Choroid plexus epithelial cell (primary cell): ENCODE measurements at regions not wholly inside any gene's neighbourhood (a gene's known extent, or its start where the extent isn't known, plus 50 kb on each side); places are given as distances from the start of the nearest gene placed in this dataset.

Experiments
- DNase-seq: peaks from one replicate; pipeline ENCODE4 v3.0.0-alpha.2; 2010; ENCODE audit warnings: low read depth
- H3K4me3 ChIP-seq: 2 replicates; pipeline ENCODE4 v1.5.1; 2011; ENCODE audit warnings: low read depth, mild to moderate bottlenecking, control low read depth, low read length, moderate library complexity
- TF ChIP-seq, protein P1 (sequence below): conservative IDR thresholded peaks from 2 replicates; pipeline ENCODE4 v1.5.1; 2011; ENCODE audit warnings: low read depth, mild to moderate bottlenecking, control low read depth, inconsistent platforms, low read length, moderate library complexity

DNA sequence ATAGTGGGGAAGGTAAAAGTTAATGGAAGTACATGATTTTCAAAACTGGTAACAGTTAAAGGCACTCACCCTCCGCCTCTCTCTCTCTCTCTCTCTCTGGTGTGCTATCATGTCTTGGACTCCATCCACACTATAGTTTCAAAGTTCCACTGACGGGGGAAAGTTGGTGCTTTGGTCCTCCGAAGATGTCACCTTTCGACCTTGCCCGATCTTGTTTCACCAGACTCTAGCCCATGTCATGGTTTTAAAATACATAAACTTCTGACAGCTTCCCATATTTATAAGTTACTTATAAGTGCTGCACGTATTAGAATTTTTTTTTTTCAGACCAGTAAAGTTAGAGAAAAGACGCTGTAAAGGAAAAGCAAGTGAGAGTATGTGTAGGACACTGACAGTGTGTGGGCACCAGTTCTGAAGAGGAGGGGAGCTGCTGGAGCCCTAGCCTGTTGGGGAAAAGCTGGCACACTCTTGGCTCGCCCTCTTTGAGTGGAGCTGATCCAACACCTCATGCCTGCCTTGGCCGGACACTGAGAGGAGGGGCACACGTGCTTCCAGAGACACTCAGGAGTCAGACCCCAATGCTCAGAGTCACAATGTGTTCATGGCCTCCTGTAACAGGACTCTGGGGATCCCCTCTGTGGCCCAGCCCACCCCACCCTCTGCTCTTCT, 200.5 kb upstream of the TPM1 start:
- DNase-seq, result no peak
- no peak overlapping the region for H3K4me3 ChIP-seq
- TF ChIP-seq, protein P1, sequence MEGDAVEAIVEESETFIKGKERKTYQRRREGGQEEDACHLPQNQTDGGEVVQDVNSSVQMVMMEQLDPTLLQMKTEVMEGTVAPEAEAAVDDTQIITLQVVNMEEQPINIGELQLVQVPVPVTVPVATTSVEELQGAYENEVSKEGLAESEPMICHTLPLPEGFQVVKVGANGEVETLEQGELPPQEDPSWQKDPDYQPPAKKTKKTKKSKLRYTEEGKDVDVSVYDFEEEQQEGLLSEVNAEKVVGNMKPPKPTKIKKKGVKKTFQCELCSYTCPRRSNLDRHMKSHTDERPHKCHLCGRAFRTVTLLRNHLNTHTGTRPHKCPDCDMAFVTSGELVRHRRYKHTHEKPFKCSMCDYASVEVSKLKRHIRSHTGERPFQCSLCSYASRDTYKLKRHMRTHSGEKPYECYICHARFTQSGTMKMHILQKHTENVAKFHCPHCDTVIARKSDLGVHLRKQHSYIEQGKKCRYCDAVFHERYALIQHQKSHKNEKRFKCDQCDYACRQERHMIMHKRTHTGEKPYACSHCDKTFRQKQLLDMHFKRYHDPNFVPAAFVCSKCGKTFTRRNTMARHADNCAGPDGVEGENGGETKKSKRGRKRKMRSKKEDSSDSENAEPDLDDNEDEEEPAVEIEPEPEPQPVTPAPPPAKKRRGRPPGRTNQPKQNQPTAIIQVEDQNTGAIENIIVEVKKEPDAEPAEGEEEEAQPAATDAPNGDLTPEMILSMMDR, result no peak

DNA sequence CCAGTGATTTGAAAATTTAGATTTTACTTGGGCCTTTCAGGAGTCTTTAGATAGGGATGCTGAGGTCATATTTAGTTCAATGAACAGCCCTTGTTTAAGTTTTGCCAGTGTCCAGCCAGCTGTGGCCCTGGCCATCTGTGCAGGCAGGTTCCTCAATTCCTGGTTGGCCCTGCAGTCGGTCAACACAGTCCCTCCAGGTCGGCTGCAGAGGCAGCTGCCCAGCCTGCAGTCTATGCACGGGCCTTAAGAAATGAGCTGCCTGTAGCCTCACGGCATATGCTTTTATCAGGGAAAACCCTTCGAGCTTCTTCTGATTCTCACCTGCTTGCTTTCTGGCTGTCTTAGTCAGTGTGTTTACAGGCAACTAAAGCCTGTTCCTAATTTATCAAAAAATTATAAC, 199.2 kb upstream of the TPM1 start:
- no peak overlapping the region for H3K4me3 ChIP-seq
- TF ChIP-seq, protein P1, result no peak
- no peak for DNase-seq

DNA sequence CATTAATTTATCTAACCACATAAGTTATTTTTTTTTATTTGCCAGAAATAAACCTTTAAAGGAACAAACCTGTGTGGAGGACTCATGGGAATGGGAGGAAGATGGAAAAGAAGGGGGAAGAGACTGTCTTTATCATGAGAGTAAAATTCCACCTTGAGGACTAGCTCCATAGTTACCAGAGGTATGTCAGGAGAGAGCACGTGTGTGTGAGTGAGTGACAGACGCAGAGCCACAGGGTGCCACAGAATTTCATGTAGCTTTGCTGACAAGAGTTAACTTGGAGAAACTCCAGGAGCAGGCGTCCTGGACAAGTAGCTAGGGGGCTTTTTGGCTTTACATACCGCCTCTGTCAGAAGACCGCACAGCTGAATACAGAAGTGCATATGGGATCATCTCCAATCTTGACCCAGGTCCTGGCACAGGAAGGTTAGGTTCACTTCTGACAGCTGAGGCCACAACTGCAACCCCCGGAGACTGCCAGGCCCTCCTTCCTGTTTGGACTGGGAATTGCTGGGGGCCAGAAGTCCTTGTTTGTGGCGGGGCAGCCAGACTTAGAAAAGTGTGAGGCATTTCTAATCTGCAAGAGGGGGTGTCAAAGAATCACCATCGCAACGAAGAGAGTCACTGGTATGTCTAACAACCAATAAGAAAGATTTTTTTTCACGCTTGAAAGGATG, 197.8 kb upstream of the TPM1 start:
- DNase-seq, result peak; percentile 55
- H3K4me3 ChIP-seq, result no peak overlapping the region
- TF ChIP-seq, protein P1, result no peak

DNA sequence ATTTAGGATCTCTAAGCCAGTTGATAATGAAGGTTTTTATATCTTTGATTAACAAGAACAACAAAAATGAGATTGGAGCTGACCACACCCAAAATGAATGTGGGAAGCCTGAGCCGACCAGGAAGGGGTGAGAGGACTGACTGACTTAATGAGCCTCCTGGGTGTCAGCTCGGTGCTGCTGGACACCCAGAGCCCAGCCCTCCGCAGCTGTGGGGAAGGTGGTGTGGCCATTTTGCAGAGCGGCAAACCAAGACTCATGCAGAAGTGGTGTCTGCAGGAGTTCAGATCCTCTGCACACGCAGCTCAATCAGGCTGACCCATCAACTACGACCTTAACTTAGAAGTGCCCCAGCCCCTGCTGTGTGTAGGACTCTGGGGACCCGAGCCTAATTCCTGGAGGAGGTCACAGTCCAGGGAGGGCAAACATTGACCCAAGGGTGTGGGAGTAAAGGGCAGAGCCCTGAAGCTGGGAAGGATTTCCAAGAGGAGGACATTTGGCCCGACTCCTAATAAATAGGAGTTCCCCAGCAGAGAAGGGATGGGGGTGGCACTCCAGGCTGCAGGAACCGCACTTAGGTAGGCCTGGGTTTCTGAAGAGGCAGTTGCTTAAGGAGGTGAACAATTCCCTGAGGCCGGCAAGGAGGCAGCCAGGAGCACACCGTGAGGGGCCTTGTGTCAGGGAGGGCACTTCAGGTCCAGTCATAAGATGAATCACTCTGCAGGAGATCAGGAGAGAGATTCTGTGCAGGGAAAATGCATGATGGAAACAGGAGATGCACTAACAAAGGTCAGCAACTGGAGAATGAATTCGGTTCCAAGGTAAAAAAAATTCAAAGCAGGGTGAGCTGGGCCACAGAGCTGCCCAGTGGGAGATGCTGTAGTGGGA, 197.1 kb upstream of the TPM1 start:
- no peak overlapping the region for H3K4me3 ChIP-seq
- peak; percentile 29 for DNase-seq
- TF ChIP-seq, protein P1, result no peak

DNA sequence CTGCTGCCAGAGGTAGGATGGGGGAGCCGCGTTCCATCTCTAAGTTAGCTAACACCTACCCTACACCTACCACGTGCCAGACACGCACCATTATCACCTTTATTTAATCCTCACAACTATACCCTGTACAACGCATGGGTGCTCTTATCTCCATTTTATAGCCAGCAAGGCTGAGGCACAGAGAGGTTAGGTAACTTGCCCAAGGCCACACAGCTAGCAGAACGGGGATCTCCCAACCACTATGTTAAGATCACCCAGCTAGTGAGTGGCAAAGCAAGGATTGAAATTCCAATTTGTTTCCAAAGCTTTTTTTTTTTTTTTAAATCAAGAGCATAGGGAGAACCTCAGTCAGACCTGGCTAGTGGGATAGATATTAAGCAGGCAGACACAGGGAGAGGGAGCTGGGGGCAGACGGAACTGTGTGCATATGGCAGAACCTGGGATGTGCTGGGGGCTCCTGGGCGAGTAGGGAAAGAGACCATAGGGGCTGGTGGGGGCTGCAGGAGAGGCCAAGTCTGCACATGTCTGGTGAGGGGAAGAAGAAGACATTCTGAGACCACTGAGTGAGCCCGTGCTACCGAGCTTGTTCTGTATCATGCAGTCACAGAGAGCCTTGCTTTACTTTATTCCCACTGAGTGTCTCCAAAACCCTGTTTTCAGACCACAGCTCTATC, 196.3 kb upstream of the TPM1 start:
- no peak overlapping the region for H3K4me3 ChIP-seq
- DNase-seq, result no peak
- TF ChIP-seq, protein P1, result no peak

DNA sequence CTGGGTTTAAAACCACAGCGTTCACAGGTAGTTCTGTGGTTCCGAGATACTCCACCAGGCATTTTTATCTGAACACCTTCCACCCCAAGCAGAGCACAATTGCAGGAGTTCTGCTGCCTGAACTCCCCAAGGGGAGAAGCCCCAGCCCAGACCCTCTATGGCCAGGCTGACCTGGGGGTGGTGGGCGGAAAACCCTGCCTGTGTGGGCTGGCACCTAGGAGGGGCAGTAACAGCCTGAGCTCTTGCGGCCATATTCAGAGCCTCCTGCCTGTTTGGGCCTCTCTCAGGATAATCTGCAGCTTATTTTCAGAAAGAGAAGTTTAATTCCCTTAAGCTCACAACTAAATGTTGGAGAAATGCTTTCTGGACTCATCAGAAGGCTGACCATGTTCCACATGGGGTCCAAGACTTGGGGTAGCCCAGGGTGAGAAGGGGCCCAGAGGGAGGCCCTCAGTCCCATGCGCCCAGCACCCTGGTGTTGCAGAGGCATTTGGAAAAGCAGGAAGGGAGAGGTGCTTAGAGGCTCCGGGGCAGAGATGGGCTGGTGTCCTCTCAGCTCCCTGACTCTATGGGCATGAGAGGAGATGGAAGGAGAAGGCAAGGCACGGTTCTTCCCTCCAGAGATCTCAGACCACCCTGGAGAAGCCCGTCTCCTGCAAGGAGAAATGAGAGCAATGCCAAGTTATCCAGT, 195.6 kb upstream of the TPM1 start:
- TF ChIP-seq, protein P1, result no peak
- no peak overlapping the region for H3K4me3 ChIP-seq
- DNase-seq, result no peak
